Loucy (cell line): ENCODE measurements at regions not wholly inside any gene's neighbourhood (a gene's known extent, or its start where the extent isn't known, plus 50 kb on each side); places are given as distances from the start of the nearest gene placed in this dataset.

Experiments
- H2AFZ ChIP-seq: fragments of 200-600 bp; sonication (generic); 2 replicates; pipeline ENCODE4 v1.6.0; 2016; ENCODE audit warnings: antibody characterized with exemption, mild to moderate bottlenecking, low read length, moderate library complexity
- H3F3A ChIP-seq: fragments of 200-600 bp; 2 replicates; pipeline ENCODE4 v1.6.0; 2016; ENCODE audit warnings: antibody characterized with exemption, low read depth, mild to moderate bottlenecking
- H3K27me3 ChIP-seq: fragments of 200-600 bp; sonication (generic); 2 replicates; pipeline ENCODE4 v1.6.1; 2014; ENCODE audit warnings: low read length, mild to moderate bottlenecking; ENCODE audit not compliant: insufficient read depth, poor library complexity, severe bottlenecking
- H3K36me3 ChIP-seq: fragments of 200-600 bp; sonication (generic); 2 replicates; pipeline ENCODE4 v1.6.1; 2016; ENCODE audit warnings: low read length; ENCODE audit not compliant: insufficient read depth
- H3K4me1 ChIP-seq: fragments of 200-600 bp; sonication (generic); 2 replicates; pipeline ENCODE4 v1.5.1; 2014; ENCODE audit warnings: low read length, mild to moderate bottlenecking; ENCODE audit not compliant: insufficient read depth, poor library complexity, severe bottlenecking
- H3K4me2 ChIP-seq: fragments of 200-600 bp; sonication (generic); 2 replicates; pipeline ENCODE4 v1.6.0; 2014; ENCODE audit warnings: antibody characterized with exemption, low read length, low read depth, mild to moderate bottlenecking; ENCODE audit not compliant: poor library complexity, severe bottlenecking
- H3K4me3 ChIP-seq: fragments of 200-600 bp; sonication (generic); 2 replicates; pipeline ENCODE4 v1.5.1; 2014; ENCODE audit warnings: low read length, mild to moderate bottlenecking, mixed read lengths; ENCODE audit not compliant: poor library complexity, severe bottlenecking
- H3K79me2 ChIP-seq: fragments of 200-600 bp; sonication (generic); 2 replicates; pipeline ENCODE4 v1.6.1; 2014; ENCODE audit warnings: low read length; ENCODE audit not compliant: insufficient read depth
- H3K9ac ChIP-seq: fragments of 200-600 bp; sonication (generic); 2 replicates; pipeline ENCODE4 v1.6.0; 2014; ENCODE audit warnings: mild to moderate bottlenecking, low read depth, low read length, moderate library complexity; ENCODE audit not compliant: poor library complexity, severe bottlenecking
- H3K9me2 ChIP-seq: fragments of 200-600 bp; sonication (generic); replicated peaks from 2 replicates; pipeline ENCODE4 v1.6.1; 2016; ENCODE audit warnings: low read depth, low read length, mixed read lengths
- H3K9me3 ChIP-seq: fragments of 200-600 bp; sonication (generic); 2 replicates; pipeline ENCODE4 v1.6.1; 2014; ENCODE audit warnings: mild to moderate bottlenecking, antibody characterized with exemption, low read length, low read depth; ENCODE audit not compliant: insufficient read depth
- H4K20me1 ChIP-seq: fragments of 200-600 bp; sonication (generic); 2 replicates; pipeline ENCODE4 v1.6.0; 2014; ENCODE audit warnings: antibody characterized with exemption, low read length, mild to moderate bottlenecking; ENCODE audit not compliant: insufficient read depth, poor library complexity, severe bottlenecking
- CTCF ChIP-seq: fragments of 200-600 bp; sonication (generic); conservative IDR thresholded peaks from 2 replicates; pipeline ENCODE4 v1.5.1; 2014; ENCODE audit warnings: mild to moderate bottlenecking, antibody characterized with exemption, low read length
- EZH2phosphoT487 ChIP-seq: fragments of 200-600 bp; IDR thresholded peaks from 2 replicates; pipeline ENCODE4 v1.6.1; 2018; ENCODE audit warnings: antibody characterized with exemption, mild to moderate bottlenecking, moderate library complexity, borderline replicate concordance

- H3K4me2 ChIP-seq, result no peak overlapping the region
- H4K20me1 ChIP-seq, result no peaks in the 10 kb centered on the region
- no peaks in the 10 kb centered on the region for H3F3A ChIP-seq
- H3K4me1 ChIP-seq, result peaks cover 3% of the 10 kb centered on the region
- no peaks in the 10 kb centered on the region for H3K27me3 ChIP-seq
- no peak for TF ChIP-seq EZH2phosphoT487
- TF ChIP-seq CTCF, result no peak
- H3K9ac ChIP-seq, result no peak overlapping the region
- H3K36me3 ChIP-seq, result no peaks in the 10 kb centered on the region
- H3K79me2 ChIP-seq, result no peaks in the 10 kb centered on the region
- no peaks in the 10 kb centered on the region for H3K9me3 ChIP-seq
- no peaks in the 10 kb centered on the region for H3K9me2 ChIP-seq
- H3K4me3 ChIP-seq, result no peak overlapping the region
- no peak overlapping the region for H2AFZ ChIP-seq
Observed at GRCh38 chr5:157925786-157926671, 67.1 kb upstream of the CLINT1 start.

- TF ChIP-seq CTCF, result no peak
- no peak for TF ChIP-seq EZH2phosphoT487
- Histone ChIP-seq H4K20me1 (no peaks in the 10 kb centered on the region), H3K9me3 (no peaks in the 10 kb centered on the region)
Observed at GRCh38 chr5:157924931-157925729, 66.2 kb upstream of the CLINT1 start.

DNA sequence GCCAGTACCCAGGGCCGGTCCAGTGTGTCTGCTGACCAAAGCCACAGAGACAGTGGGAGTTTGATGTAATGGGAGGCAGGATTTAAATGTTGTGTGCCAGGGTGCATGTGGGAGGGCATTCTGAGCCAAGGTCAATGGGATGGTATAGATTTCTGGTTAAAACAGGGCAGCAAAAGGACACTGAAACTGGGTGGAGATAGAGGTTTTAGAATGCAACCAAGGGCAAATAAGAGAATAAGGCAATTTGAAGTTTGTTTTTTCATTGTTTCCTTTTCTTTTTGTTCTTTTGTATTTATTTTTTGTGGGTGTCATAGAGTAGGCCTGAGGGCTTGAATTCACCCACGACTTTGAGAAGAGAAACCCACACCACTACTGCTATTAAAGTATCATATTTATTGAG, 65.5 kb upstream of the CLINT1 start:
- Histone ChIP-seq H2AFZ (no peak overlapping the region), H3F3A (no peaks in the 10 kb centered on the region; the same call in 1 of the 2 replicates), H3K79me2 (no peaks in the 10 kb centered on the region), H3K4me2 (no peak overlapping the region), H3K27me3 (no peaks in the 10 kb centered on the region), H3K4me3 (no peak overlapping the region), H4K20me1 (no peaks in the 10 kb centered on the region), H3K36me3 (no peaks in the 10 kb centered on the region), H3K4me1 (peaks cover 10% of the 10 kb centered on the region), H3K9ac (no peak overlapping the region), H3K9me3 (no peaks in the 10 kb centered on the region), H3K9me2 (no peaks in the 10 kb centered on the region)
- TF ChIP-seq EZH2phosphoT487, result no peak
- TF ChIP-seq CTCF, result no peak

More at GRCh38 chr5:157924931-157925729, 66.2 kb upstream of the CLINT1 start:
- no peaks in the 10 kb centered on the region for H3K36me3 ChIP-seq
- H2AFZ ChIP-seq, result no peak overlapping the region
- H3K4me1 ChIP-seq, result peaks cover 5% of the 10 kb centered on the region
- H3K79me2 ChIP-seq, result no peaks in the 10 kb centered on the region
- no peaks in the 10 kb centered on the region for H3F3A ChIP-seq
- no peak overlapping the region for H3K9ac ChIP-seq
- no peak overlapping the region for H3K4me3 ChIP-seq
- no peaks in the 10 kb centered on the region for H3K27me3 ChIP-seq
- H3K4me2 ChIP-seq, result no peak overlapping the region
- H3K9me2 ChIP-seq, result no peaks in the 10 kb centered on the region
